ENCODE measurements at regions not wholly inside any gene's neighbourhood (a gene's known extent, or its start where the extent isn't known, plus 50 kb on each side); places are given as distances from the start of the nearest gene placed in this dataset.

DNA sequence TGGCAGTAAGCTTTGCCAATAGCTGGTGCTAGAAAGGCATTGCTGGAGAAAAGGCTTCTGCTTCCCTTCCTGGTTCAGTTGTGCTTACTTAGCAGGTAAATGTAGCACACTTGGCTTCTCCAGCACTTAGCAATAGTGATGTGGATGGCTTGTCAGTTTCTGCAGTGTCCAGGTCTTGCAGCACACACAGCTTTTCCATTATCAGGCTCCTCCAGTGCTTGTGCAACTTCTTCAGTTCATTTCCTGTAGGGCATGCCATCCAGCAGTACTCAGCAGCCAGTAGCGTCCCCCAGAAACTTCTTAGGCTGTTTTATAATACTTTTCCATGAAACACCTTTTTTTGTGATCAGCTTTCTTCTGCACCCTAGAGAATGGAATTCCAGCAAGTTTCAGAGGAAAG, 154.6 kb downstream of the SLC6A15 start:
- no peak for DNase-seq
- in situ Hi-C loops (cut with HindIII; ENCODE audit: low pct_ligation_motif_present, low pct_unique_long_range_greater_than_20kb, low sequenced_read_pairs): no loop called here

DNA sequence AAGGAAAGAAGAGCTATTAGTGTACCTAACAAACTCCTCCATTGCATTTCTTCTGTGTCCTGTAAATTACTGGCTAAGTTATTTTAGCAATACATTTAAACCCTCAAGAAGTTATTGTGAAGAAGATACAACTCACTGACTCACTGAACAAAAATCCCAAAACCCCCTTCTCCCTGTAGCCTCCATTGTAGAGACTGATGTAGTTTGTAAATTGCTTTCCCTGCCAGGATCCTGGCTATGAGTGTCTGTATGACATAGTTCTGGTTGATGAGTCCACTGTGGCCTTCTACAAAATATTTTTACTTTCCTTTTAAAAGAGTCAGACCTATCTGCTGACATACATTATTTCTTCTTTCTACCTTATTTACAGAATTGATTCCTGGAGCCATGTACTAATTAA, 155.6 kb downstream of the SLC6A15 start:
- no peak for DNase-seq
- in situ Hi-C loops (cut with HindIII; ENCODE audit: low pct_ligation_motif_present, low pct_unique_long_range_greater_than_20kb, low sequenced_read_pairs): no loop called here

DNA sequence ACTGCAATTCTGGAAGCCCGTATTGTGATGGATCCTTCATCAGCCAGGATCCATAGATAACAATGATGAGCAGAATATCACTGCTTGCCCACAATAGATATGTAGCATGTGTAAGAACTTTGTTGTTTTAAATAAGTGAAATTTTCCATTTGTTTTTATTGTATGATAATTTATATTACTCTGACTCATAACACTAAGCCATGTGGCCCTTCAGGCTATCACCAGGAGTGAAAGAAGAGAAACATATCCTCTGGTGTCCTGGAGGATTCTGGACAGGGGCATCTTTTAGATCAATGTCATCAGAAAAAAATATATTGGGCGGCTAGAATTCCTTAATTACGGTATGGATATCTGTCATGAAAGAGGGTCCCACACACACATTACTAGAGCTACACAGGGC, 167.5 kb downstream of the SLC6A15 start:
- no peak for DNase-seq
- in situ Hi-C loops (cut with HindIII; ENCODE audit: low pct_ligation_motif_present, low pct_unique_long_range_greater_than_20kb, low sequenced_read_pairs): no loop called here

DNA sequence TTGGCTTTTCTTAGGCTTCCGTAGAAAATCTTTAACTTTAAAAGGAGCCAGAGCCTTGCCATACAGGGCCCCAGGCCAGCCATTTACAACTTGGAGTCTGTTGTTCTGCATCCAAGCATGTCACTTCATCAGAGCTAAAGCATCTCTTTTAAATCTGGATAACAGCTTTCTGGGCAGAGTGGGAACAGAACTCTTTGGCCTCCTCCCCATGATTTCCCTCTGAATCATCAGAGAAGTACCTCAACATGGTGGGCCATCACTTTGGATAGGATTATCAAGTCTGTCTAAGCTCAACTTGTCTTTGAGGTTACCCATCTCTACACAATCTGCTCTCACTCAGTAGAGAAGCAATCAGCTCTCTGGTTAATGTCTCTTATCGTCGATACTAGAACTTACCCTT, 170.9 kb downstream of the SLC6A15 start:
- no peak for DNase-seq
- in situ Hi-C loops (cut with HindIII; ENCODE audit: low pct_ligation_motif_present, low pct_unique_long_range_greater_than_20kb, low sequenced_read_pairs): no loop called here

DNA sequence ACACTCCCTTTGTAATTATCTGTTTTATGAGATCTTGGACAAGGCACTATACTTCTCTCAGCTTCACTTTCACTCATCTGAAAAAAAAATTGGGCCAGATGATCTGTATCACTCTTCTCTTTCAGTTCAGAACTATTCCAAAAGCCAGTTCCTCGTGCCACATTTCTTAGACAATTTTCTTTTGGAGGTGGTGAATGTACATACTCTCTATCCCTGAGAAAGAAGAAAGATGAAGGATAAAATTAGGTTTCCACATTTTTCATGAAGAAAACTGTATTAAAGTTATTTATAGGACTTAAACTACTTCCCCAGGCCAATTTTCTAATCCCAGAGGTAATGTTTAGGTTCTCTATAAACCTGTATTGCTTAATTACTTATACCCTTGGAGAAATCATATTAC, 171.6 kb downstream of the SLC6A15 start:
- in situ Hi-C loops (cut with HindIII; ENCODE audit: low pct_ligation_motif_present, low pct_unique_long_range_greater_than_20kb, low sequenced_read_pairs): no loop called here
- no peak for DNase-seq

DNA sequence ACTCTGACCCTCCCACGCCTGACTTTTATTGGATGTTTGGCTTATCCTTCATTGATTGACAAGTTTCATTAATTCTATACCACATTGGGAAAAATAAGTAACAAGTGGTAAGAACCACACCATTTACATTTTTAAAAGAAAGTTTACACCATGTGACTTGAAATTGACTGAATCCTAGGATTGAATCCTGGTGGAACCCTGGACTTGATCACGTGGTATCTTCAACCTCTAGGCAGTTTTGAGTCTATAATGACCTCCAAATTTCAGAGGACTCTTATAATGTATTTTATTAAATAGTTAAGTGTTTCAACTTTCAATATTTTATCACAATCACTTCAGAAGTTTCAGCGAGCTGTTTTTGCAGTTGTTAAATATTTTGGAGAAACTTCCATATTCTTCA, 172.0 kb downstream of the SLC6A15 start:
- DNase-seq: no peak
- in situ Hi-C loops (cut with HindIII; ENCODE audit: low pct_ligation_motif_present, low pct_unique_long_range_greater_than_20kb, low sequenced_read_pairs): no loop called here

DNA sequence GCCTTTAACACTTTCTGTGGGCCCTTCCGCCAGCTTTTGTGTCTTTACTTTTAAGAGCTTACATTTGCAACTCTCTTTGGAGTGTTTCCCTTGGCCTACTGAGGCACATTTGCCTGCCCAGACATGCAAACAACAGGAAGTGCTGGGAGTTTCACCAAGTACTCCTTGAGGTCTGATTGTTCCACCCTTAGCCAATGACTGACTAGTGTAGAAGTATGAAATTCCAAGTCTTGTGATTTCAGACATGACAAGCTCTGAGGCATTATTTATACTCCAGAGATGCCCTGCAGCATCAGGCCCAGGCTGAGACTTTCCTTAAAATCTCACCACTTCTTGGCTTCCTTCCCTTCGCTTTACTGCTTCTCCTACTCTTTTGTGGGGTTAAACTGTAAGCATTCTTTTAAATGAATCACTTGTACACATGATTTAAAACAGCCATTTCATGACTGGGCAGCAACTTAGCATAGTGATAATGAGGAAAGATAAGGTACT, 174.1 kb downstream of the SLC6A15 start:
- in situ Hi-C loops (cut with HindIII; ENCODE audit: low pct_ligation_motif_present, low pct_unique_long_range_greater_than_20kb, low sequenced_read_pairs): no loop called here
- DNase-seq: peak; percentile 8

DNA sequence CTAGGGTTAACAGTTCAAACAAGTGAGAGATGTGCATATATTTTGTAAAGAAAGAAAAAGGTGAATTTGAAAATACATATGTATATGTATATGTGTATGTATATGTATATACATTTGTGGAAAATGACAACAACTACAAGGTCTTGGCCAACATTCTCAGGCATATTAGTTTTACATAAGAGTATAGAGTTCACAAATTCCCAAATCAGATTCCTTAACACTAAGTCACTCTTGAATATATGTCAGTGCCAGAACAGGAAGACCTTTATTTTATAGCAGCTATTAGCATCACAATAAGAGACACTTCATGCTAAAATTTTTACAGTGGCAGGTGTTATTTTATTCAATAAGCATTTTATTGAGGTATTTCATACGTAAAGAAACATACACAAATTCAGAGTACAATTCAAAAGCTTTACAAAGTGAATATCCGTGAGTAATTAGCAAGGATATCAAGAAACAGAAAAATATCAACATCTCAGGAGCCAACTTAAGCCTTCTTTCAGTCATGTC, 179.7 kb downstream of the SLC6A15 start:
- in situ Hi-C loops (cut with HindIII; ENCODE audit: low pct_ligation_motif_present, low pct_unique_long_range_greater_than_20kb, low sequenced_read_pairs): no loop called here
- DNase-seq: no peak

DNA sequence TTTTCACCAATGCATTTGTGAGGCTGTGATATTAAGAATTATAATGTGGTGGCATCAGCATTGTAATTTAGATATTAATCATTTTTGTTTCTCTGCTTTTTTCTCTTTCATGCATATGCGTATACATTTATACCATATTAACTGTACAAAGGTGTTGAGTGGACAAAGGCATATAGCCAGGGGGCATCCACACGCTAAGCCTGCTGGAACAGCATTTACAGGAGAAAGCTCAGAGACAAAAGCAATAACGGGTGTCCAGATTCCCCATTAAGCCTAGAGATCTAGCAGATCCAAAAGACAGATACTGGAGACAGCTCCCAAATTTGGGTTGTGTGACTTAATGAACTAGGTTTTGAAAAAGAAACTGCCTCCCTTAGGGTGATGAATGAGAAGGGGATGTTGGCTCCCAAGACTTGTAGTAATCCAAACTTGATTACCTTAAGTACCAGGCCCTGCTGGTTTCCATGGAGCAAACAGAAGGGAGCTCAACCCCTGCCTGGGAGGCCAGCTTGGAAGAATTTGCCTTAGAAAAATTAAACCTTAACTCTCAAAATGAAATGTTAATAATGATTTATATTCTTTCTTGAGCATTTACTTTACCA, 181.9 kb downstream of the SLC6A15 start:
- DNase-seq: no peak
- in situ Hi-C loops (cut with HindIII; ENCODE audit: low pct_ligation_motif_present, low pct_unique_long_range_greater_than_20kb, low sequenced_read_pairs): no loop called here

DNA sequence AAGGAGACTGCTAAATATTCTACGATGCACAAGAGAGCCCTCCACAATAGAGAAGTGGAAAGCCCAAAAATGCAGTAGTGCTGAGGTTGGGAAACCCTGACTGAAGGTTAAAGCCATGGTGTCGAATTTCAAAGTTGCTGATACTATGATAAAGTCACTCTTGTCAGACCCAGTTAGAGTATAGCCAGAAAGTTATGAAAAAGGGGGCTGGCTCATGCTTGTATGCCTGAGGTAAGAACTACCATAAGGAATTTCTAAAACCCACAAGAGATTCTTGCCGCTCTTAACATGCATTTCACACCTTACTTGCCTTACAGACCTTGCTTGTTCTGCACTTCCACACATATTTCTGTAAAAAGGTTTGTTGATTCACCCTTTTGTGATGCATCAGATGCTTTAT, 184.6 kb downstream of the SLC6A15 start:
- DNase-seq: no peak
- in situ Hi-C loops (cut with HindIII; ENCODE audit: low pct_ligation_motif_present, low pct_unique_long_range_greater_than_20kb, low sequenced_read_pairs): no loop called here

DNA sequence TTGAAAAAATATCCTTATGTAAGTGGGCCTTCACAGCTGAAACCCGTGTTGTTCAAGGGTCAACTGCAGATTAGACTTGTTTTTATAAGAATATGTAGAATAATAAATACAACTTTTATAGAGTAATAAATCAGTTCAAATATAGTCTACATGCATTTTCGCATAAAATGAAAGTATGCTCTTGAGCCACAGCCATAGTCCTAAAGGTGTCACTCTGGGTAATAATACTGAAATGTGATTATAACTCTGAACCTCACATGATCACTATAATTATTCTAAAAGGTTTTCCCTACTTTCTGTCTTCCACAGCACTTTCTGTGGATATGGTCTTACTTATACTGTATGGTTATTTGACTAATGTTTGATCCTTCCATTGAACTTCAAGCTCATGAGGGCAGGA, 185.8 kb downstream of the SLC6A15 start:
- no peak for DNase-seq
- in situ Hi-C loops (cut with HindIII; ENCODE audit: low pct_ligation_motif_present, low pct_unique_long_range_greater_than_20kb, low sequenced_read_pairs): no loop called here

DNA sequence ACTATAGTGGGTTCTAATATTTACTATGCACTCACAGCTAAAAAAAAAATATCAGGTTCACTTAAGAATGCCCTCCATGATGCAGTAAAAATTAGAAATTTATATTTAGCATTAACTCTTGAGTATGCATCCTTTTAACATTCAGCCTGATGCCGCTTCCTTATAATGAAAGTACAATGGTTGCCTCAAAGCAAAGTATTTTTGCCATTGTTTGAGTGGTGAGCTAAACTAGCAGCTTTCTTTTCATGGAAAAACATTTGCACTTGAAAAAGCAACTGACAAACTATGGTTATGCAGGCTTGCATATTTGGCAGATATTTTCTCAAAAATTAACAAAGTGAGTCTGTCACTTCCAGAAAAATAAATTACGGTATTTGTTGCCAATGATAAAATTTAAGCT, 188.6 kb downstream of the SLC6A15 start:
- in situ Hi-C loops (cut with HindIII; ENCODE audit: low pct_ligation_motif_present, low pct_unique_long_range_greater_than_20kb, low sequenced_read_pairs): no loop called here
- no peak for DNase-seq

DNA sequence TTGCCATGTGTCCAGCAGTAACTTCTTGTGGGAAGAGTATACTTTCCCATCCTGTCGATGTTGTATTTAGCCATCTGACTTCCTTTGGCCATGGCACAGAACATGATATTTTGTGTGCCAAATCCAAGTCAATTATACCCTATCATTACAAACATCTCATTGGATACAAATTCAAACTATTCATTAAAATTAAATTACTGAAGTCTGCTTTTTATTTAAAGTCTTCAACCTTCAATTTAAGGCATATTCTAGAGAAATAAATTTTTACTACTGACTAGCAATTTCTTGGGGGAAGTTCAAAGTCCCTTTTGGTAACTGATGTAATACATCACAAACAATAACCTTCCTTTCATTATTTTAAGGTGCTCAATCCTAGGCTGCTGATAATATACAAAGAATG, 192.6 kb downstream of the SLC6A15 start:
- no peak for DNase-seq
- in situ Hi-C loops (cut with HindIII; ENCODE audit: low pct_ligation_motif_present, low pct_unique_long_range_greater_than_20kb, low sequenced_read_pairs): no loop called here

DNA sequence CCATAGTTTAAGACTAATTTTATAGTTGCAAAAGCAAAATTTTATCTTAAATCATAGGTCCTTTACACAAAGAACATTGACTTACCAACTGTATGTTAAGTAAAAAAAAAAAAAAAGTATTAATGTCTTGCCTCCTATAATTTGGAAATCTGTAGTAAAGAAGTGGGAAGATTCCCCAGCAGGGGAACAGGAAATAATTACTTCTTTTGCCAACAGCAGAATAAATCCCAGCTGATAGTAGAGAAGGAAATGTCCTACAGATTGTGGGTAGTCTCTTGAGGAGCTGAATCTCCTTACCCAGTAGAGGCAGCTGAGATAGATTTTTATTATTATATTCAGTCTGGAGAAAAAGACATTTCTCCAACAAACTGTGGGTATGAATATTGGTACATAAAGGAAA, 193.7 kb downstream of the SLC6A15 start:
- DNase-seq: no peak
- in situ Hi-C loops (cut with HindIII; ENCODE audit: low pct_ligation_motif_present, low pct_unique_long_range_greater_than_20kb, low sequenced_read_pairs): no loop called here

DNA sequence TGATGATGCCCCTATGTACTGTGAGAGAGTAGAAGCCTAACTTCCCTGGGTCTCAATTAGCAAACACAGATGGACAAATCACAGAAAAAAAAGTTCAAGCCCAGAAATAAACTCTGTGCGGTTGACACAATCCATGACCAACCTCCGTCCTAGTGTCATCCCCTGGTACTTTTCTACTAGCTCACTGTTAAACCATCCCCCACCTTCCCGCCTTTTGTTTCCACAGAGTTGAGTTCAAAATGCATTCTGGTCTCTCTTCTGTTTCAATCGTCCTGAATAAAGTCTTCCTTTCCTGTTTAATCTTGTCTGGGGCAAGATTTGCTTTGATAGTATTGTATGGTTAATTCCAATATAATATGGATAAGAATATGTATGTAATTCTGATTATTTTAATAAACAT, 199.9 kb downstream of the SLC6A15 start:
- DNase-seq: no peak
- in situ Hi-C loops (cut with HindIII; ENCODE audit: low pct_ligation_motif_present, low pct_unique_long_range_greater_than_20kb, low sequenced_read_pairs): no loop called here

DNA sequence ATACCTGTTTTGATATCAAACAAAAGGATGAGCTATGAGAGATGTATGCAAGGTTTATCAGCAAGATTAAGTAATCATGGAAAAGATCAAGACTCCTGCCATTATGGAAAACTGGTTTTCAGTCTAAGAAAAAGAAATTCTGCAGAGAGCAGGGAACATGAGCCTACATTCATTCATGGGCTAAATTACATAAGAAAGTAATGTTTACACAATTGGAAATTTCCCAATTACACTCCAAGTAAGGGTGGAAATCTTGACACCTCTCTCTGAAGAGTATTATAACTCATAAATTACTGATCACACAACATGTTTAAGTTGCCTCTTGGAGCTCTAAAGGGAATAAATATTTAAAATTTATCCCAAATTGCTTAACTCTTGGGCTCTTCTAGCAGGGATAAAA, 206.2 kb downstream of the SLC6A15 start:
- in situ Hi-C loops (cut with HindIII; ENCODE audit: low pct_ligation_motif_present, low pct_unique_long_range_greater_than_20kb, low sequenced_read_pairs): no loop called here
- DNase-seq: no peak

DNA sequence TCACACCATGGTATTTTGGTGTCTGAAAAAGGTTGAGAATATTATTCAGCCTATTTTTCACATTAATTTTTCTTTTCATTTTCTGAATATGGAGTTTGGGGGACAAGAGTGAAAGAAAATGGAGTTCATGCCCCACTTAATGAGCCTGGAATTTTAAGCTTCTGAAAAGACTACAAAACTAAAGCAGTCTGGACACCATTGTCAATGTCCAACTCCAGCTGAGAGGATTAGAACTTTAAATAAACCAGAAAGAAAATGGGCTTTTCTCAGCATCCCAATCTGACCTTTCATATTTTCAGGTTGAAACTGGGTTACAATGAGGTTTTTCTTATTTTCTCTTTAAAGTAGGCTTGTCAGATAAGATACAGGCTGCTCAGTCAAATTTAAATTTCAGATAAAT, 207.7 kb downstream of the SLC6A15 start:
- in situ Hi-C loops (cut with HindIII; ENCODE audit: low pct_ligation_motif_present, low pct_unique_long_range_greater_than_20kb, low sequenced_read_pairs): no loop called here
- DNase-seq: no peak

DNA sequence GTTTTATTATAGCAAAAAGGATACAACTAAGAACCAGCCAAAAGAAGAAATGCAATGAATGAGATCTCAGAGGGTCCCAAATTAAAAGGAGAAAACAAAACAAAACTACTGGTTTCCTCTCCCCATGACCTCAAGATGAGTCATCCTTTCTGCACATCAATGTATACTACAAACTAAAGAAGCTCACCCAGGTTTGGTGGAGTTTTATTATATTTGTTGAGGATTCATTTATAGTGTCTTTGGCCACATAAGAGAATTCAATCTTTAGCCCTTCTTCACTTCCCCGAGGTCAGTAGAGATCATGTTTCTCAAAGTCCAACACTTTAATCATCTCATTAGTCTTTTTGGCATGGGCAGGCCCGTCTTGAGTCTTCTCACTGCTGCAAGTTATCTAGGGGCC, 210.6 kb downstream of the SLC6A15 start:
- in situ Hi-C loops (cut with HindIII; ENCODE audit: low pct_ligation_motif_present, low pct_unique_long_range_greater_than_20kb, low sequenced_read_pairs): no loop called here
- DNase-seq: no peak

DNA sequence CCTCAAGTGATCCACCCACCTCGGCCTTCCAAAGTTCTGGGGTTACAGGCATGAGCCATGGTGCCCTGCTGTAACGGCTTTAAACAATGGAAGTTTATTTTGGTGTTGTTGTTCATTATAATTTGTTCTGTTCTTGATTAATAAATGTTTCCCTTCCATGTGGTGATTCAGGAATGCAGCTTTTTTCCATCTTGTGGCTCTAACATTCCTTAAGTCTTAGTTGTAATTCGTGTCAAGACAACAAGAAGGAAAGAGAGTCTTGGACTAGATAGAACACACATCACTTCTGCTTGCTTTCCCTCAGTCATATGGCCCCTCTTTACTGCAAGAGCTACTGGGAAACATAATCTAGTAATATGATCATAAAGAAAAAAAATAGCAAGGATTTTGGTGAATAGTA, 211.6 kb downstream of the SLC6A15 start:
- DNase-seq: no peak
- in situ Hi-C loops (cut with HindIII; ENCODE audit: low pct_ligation_motif_present, low pct_unique_long_range_greater_than_20kb, low sequenced_read_pairs): no loop called here

DNA sequence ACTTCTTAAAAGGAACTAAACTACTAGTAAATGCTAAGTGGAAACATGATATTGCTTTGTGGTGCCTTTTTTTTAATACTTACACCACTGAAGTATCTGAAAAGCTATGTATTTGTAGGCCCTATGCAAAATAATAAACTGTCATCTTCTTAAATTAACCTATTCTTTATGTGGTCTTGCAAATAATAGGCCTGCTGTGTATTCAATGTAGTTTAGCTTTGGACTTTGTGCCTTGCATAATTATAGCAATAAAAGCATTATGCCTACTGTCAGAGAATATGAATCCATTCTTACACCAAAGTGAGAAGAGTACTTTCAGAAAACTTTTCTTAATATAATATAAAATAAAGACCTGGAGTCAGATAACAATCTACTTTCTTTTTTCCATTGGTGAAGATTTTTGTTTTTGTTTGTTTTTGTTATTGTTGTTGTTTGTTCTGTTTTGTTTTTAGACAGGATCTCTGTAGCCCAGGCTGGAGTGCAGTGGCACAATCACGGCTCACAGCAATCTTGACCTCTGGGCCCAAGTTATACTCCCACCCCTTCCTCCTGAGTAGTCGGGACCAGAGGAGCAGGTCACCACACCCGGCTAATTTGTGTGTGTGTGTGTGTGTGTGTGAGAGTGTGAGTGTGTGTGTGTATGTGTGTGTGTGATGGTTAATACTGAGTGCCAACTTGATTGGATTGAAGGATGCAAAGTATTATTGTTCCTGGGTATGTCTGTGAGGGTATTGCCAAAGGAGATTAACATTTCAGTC, 213.8 kb downstream of the SLC6A15 start:
- no peak for DNase-seq
- in situ Hi-C loops (cut with HindIII; ENCODE audit: low pct_ligation_motif_present, low pct_unique_long_range_greater_than_20kb, low sequenced_read_pairs): no loop called here
